ENCODE measurements at regions not wholly inside any gene's neighbourhood (a gene's known extent, or its start where the extent isn't known, plus 50 kb on each side); places are given as distances from the start of the nearest gene placed in this dataset.
"Not testable (repeated sequence)": the region's sequence is repeated elsewhere in the genome, so short reads cannot be mapped to it uniquely, and the experiment has no call there.

GRCh38 chr9:88835772-88836171, 155.5 kb upstream of the S1PR3 start:
- no peaks in the 10 kb centered on the region for H3K36me3 ChIP-seq (replicated peaks)
- no peak overlapping the region for H3K27ac ChIP-seq
- H3K27me3 ChIP-seq (replicated peaks): no peaks in the 10 kb centered on the region
- H3K4me3 ChIP-seq (ENCODE audit: low read depth, low read length): no peak overlapping the region
- no peak for DNase-seq
- TF ChIP-seq CTCF (IDR thresholded peaks at IDR 0.05; ENCODE audit: low read depth, low read length, missing control alignments): no peak
- in situ Hi-C loops (cut with HindIII; ENCODE audit: low pct_ligation_motif_present, low sequenced_read_pairs): no loop called here

GRCh38 chr9:88837731-88838130, 153.5 kb upstream of the S1PR3 start:
- Histone ChIP-seq H3K36me3 (replicated peaks) (no peaks in the 10 kb centered on the region), H3K27me3 (replicated peaks) (no peaks in the 10 kb centered on the region), H3K4me3 (ENCODE audit: low read depth, low read length) (no peak overlapping the region), H3K27ac (no peak overlapping the region)
- no peak for DNase-seq
- no peak for TF ChIP-seq CTCF (IDR thresholded peaks at IDR 0.05; ENCODE audit: low read depth, low read length, missing control alignments)
- in situ Hi-C loops (cut with HindIII; ENCODE audit: low pct_ligation_motif_present, low sequenced_read_pairs): no loop called here

- H3K4me3 ChIP-seq (ENCODE audit: low read depth, low read length); DNase-seq; H3K27ac ChIP-seq; in situ Hi-C loops (cut with HindIII; ENCODE audit: low pct_ligation_motif_present, low sequenced_read_pairs); H3K36me3 ChIP-seq (replicated peaks); H3K27me3 ChIP-seq (replicated peaks): not testable (repeated sequence)
Observed at GRCh38 chr9:88849878-88850277, 141.4 kb upstream of the S1PR3 start.

- DNase-seq: peak; percentile 91
- no peak overlapping the region for H3K4me3 ChIP-seq (ENCODE audit: low read depth, low read length)
- no peak for TF ChIP-seq CTCF (IDR thresholded peaks at IDR 0.05; ENCODE audit: low read depth, low read length, missing control alignments)
- H3K36me3 ChIP-seq (replicated peaks): no peaks in the 10 kb centered on the region
- peak overlapping the region; percentile 45 for H3K27ac ChIP-seq
- H3K27me3 ChIP-seq (replicated peaks): no peaks in the 10 kb centered on the region
- in situ Hi-C loops (cut with HindIII; ENCODE audit: low pct_ligation_motif_present, low sequenced_read_pairs): no loop called here
Observed at GRCh38 chr9:88852794-88853193, 138.5 kb upstream of the S1PR3 start.

- Histone ChIP-seq H3K4me3 (ENCODE audit: low read depth, low read length) (no peak overlapping the region), H3K27ac (no peak overlapping the region), H3K27me3 (replicated peaks) (no peaks in the 10 kb centered on the region), H3K36me3 (replicated peaks) (no peaks in the 10 kb centered on the region)
- DNase-seq: no peak
- no peak for TF ChIP-seq CTCF (IDR thresholded peaks at IDR 0.05; ENCODE audit: low read depth, low read length, missing control alignments)
- in situ Hi-C loops (cut with HindIII; ENCODE audit: low pct_ligation_motif_present, low sequenced_read_pairs): no loop called here
Observed at GRCh38 chr9:88870627-88871026, 120.6 kb upstream of the S1PR3 start.

GRCh38 chr9:88871669-88872068, 119.6 kb upstream of the S1PR3 start:
- Histone ChIP-seq H3K4me3 (ENCODE audit: low read depth, low read length) (no peak overlapping the region), H3K27ac (no peak overlapping the region), H3K36me3 (replicated peaks) (no peaks in the 10 kb centered on the region), H3K27me3 (replicated peaks) (no peaks in the 10 kb centered on the region)
- no peak for TF ChIP-seq CTCF (IDR thresholded peaks at IDR 0.05; ENCODE audit: low read depth, low read length, missing control alignments)
- no peak for DNase-seq
- in situ Hi-C loops (cut with HindIII; ENCODE audit: low pct_ligation_motif_present, low sequenced_read_pairs): no loop called here

Measured in brain microvascular endothelial cell (primary cell).